HG02642 (cell line): ENCODE measurements at regions not wholly inside any gene's neighbourhood (a gene's known extent, or its start where the extent isn't known, plus 50 kb on each side); places are given as distances from the start of the nearest gene placed in this dataset.

Source experiments
- ATAC-seq: cut with Tn5 transposase; IDR thresholded peaks from one replicate; pipeline ENCODE4 v1.9.1; 2021; ENCODE audit warnings: mild to moderate bottlenecking; ENCODE audit not compliant: unreplicated experiment, poor library complexity

DNA sequence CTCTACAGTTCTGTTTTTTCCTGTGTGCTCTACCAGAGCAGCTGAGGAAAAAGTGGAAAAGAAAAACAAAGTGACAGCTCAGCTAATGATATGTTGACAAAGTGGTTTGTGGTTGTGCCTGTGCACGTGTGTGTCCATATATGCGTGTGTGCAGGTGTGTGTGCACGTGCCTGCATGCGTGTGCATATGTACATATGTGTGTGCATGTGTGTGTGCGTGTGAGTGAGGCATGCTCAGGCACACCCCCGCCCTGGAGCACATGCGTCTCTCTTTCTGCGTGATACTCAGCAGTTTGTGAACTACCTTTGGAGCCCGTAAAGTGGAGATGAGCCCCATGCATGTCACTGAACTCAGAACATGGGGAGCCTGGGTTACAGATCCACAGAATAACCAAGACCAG, 84.5 kb upstream of the GPR26 start:
- no peak for ATAC-seq

DNA sequence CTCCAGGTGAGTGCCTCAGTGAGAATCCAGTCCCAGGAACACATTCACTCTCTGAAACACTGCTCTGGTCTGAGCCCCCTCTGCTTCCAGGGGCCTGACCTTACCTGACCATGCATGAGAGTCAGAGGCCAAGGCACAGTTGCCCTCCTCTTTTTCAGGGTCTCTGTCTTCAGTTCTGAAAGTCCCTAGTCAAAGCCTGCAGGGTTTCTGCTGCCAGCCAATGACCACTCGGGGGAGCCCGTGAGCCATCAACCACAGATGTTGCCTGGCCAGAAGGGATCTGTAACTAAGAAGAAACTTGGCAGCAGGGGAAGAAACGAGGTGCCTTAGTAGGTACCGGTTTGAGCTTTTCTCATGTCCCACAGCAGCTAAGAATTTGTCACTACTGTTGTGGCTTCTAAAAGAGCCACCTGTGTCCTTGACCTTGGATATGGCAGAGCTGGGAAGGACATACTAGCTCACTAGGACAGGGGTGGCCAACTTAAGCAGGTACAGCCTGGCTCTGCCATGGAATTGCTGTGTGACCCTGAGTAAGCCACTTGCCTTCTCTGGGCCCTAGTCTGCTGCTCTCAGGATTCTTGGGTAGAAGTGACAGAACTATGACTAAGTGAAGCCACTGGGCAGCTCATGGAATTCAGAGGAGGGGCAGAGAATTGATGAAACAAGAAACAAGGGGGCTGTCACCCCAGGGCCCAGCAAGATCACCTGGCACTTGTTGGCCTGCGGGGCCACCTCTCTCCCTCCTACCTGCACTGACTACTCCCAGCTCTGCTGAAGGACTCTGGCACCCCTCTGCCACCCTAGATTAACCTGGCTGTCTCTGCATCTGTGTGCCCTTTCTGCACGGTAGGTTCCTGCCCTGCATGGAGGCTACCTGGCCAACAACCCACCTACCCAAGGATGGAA, 83.8 kb upstream of the GPR26 start:
- no peak for ATAC-seq

DNA sequence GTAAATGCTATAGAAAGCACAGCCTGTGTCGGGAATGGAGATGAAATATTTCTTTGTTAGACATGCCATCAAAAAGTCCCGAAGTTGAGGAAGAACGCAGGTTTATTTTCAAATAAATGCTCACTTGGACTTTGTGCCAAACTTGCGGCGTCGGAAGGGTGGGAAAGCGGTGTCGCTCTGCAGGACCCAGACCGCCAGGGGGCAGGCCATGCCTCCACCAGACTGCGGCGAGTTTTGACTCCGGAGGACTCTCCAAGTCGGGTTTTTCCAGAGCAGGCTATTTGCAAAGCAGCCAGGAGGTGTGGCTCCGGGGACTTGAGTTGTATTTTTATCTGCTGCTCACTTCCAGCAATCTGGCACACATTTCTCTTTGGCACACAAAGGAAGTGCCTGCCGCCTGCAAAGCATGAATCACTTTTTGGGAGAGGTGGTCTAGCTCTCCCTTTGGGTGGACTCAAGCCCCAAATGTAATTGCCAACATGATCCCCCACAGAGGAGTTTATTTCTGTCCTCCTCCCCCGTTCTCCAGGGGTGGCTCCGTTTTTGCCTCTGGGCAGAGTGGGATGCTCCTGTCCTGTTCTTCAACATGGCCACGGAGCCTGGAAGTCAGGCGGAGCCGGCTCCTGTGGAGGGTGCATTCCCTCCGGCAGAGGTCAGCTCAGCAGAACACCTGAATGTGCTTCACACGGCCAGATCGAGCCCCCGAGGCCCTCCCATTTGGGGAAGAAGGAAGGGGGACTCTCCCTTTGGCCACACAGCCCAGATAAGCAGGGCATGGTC, 82.3 kb upstream of the GPR26 start:
- no peak for ATAC-seq

DNA sequence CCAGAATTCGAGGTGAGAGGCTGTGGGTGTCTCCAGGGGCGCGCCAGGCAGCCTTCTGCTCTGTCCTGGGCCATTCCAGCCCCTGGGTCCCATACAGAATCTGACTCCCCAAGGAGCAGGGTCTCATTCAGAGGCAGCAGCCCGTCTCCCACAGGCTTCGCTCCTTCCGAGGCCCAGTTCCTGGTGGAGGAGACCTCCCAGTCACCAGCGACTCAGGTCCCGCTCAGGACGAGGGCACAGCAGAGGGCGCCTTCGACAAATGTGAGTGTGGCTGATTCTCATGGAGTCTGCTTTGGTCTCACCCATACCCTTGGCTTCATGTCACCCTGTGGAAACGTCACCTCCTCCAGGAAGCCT, 81.8 kb upstream of the GPR26 start:
- ATAC-seq, result no peak

DNA sequence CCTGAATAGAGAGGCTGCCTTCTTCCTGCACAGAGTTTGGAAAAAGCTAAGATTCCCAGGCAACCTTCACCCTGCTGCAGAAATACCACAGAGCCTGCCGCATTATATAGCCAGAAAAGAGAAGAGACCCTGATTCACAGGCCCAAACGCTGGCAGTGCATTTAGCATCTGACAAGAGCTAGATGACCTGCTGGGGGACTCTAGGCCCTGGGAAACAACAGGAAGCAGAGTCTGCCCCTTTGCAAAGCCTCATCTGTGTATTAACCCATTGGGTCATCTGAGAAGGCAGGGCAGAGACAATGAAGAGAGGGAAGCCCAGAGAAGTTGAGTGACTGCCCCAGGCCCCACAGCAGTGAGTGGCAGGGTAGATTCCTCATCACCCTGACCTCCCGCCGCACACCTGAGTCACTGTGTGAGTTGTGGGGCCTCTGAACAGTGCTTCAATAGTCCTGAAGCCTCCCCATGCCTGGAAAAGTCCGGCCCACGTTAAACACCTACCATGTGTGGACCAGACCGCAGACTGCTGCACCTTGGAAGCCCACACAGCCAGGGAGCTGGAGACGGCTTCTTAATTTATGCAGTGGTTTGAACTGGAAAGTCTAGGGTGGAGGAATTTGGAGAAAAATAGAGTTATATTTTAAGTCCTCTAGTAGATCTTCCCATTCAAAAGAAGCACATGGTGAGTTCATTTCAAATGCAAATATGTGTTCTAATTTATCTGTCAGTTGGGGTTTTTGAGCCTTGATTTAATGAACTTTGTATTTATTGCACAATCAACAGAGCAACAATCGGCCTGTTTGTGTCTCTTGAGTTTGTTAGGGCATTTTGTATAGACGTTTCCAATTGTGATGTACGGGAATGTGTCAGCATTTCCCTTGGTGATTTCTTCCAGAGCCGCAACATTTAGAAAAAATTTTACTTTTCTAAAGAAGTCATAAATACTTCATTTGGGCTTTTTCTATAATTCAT, 80.4 kb upstream of the GPR26 start:
- ATAC-seq, result no peak

DNA sequence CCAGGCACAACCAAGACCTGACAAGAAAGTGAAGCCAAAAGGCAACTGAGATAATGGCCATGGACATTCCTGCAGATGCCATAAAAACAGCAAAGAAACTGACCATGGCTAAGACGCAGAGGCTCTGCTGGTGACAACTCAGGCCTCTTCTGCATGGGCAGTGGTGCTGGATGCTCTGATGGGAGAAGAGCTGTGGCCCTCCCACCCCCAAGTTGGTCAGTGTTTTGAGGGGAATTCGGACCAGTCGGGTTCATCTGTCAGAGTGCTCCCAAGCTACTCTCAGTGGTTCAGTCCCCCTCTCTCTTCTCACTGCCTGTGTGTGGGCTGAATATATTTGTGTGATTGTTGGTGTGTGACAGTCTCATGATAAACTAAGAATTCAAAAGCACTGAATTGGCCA, 79.0 kb upstream of the GPR26 start:
- ATAC-seq, result no peak

DNA sequence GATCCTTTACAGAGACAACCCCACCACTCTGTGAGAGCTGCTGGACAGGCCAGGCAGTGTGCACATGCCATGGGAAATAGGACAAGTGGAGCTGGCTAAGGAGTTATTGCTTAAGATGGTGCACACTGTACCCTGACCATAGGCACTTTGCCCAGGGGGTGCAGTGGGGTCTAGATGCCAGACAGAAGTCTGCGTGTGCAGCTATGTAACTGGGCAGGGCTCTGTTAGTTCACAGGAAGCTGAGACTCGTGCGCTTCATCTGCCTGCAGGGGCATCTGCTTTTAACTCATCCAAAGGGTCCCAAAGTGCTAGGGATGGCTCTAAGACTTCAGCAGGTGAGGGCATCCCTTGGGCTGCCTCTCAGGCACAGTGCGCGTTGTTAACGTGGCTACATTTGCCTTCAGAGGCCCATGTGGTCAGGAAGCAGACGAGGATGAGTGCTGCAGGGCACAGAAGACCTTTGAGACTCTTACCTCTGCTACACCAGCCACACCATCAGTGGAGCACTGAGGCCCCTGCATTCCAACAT, 77.7 kb upstream of the GPR26 start:
- no peak for ATAC-seq

DNA sequence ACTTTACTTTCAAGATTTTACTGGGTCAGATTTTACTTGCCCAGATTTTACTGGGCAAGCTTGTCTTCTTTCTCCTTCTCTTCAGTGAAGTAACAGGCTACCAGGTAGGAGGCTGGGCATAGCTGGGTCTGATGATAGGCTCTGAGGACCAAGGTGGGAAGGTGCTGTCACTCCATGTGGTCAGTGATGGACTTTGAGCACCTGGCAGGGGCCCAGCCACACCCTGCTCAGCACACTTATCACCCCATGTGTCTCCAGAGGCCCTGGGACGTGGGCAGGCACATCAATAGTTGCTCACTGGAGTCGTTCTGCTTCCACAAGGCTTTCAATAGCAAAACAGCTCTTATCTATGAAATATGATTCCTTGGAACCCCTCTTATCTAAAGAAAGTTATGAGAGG, 70.5 kb upstream of the GPR26 start:
- ATAC-seq, result no peak

DNA sequence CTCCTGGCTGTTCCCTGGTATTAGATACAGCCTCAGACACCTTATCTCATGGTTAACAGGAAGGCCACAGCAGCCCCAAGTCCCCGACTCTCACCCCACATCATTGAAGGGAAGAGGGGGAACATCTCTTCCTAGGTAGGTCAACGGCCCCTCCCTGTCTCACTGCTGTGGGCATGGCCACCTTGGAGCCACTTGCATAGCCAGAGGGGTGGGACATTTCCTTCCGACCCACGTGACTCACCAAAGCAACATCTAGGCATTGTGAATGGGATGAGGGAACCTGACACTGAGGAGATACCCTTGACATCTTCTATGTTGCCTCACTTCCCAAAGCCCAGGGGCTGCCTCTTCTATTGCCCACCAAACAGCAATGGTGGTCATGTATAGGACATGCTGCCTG, 68.5 kb upstream of the GPR26 start:
- ATAC-seq, result no peak

DNA sequence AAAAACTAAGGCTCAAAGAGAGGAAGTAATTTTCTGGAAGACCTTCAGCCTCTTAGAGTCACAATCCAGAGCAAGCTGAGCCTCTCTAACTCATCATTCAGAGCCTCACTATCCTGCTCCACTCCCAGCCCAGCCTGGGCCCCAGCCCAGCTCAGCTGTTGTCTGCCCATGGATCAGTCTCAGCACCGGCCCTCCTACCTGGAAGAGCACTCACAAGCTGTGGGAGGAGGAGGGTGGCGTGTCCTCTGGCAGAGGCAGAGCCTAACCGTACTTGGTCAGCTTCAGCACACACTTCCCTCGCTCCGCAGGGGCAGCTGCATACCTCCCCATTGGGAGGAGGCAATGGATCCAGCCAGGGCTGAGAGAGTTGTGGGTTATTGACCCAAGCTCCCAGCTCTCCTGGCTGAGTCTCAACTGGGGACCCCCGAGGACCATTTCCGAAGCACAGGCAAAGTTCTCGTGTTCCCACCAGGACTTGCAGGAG, 66.7 kb upstream of the GPR26 start:
- no peak for ATAC-seq

DNA sequence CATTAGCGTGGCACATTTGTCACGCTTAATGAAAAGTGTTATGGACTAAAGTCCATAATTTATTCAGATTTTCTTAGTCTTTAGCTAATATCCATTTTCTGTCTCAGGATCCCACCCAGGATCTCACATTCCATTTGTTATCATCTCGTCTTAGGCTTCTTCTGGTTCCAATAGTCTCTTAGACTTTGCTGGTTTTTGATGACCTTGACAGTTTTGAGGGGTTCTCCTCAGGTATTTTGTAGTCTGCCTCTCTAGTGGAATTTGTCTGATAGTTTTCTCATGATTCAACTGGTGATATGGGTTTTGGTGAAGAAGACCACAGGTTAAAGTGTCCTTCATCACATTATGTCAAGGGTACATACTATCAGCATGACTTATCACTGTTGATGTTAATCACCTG, 66.0 kb upstream of the GPR26 start:
- no peak for ATAC-seq

DNA sequence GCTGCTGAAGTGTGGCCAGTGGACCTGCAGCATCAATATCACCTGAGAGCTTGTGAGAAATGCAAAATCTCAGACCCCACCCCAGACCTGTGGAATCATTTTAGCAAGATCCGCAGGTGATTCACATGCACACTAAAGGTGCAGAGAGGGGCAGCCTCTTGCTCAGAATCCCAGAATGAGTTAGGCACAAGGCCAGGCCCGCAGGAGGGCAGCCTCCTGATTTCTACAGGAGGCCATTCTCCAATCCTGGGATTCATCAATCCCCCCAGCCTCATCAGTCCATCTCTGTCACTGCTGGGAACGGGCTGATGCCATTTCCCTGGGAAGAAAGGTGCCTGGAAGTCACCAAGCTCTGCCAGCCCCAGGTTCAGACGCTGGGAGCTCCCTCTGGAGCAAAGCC, 63.0 kb upstream of the GPR26 start:
- ATAC-seq, result no peak

DNA sequence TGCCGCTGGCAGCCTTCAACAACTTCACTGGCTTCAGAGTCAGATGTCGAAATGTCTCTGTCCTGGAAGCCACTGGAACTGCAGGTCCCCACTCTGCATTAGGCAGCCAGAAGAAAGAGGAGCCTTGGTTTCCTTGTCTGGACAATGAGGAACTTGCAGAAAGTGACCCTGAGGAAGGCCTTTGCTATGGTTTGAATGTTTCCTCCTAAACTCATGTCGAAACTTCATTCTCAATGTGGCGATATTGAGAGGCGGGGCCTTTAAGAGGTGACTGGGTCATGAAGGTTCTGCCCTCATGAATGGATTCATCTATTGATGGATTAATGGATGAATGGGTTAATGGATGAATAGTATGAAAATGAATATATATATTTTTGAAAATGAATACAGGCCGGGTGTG, 61.6 kb upstream of the GPR26 start:
- ATAC-seq, result no peak

DNA sequence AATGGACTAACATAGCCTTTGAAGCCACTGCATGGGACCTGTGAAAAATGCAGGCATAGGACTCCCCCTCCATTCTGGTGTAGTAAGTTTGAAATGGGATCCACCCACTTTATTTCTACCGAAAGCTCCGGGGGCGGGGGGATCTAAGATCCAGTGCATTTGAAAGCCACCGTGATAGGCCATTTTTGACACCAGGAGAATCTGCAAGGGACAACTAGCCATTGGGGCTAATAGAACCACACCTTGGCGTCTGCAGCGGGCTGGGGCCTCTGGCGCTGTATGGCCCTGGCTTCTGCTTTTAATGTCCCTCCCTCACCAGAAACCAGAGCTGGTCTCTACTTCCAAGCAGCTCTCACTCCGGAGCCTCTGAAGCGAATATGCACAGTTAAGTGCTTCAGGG, 60.1 kb upstream of the GPR26 start:
- no peak for ATAC-seq

DNA sequence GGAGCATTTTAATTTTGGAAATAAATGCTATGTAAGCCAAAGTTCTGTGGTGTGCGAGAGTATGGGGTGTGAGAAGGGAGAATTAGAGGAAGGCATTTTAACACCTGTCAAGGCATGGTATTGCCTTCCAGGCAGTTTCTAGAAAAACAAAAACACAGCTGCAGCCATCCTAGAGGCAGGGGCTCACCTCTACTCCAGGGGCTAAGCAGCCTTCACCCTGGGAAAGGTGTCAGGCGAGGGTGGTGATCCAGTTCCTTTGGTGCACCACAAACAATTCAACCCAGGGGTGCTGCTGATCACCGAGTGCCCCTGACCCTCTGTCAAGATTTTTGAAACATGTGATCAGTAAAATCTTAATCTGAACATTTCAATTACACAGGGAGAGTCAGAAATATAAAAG, 59.2 kb upstream of the GPR26 start:
- ATAC-seq, result no peak

DNA sequence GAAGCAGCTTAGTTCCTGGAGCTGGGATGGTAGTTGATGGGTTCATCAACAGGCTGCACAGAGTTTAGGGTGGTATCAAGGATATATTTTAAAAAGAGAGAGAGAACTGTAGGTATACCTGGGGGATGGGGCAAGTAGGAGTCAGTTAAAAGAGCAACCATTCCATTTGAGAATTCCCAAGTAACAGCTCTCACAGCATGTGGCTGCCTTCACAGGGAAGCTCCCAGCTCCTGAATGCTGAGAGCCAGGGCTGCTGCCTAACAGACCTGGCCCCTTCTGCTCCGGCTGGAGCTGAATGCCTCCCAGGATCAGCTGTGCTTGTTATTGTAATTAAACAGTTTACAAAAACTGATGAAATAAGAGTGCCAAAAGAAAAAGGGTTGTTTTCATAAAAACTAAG, 58.8 kb upstream of the GPR26 start:
- ATAC-seq, result no peak

DNA sequence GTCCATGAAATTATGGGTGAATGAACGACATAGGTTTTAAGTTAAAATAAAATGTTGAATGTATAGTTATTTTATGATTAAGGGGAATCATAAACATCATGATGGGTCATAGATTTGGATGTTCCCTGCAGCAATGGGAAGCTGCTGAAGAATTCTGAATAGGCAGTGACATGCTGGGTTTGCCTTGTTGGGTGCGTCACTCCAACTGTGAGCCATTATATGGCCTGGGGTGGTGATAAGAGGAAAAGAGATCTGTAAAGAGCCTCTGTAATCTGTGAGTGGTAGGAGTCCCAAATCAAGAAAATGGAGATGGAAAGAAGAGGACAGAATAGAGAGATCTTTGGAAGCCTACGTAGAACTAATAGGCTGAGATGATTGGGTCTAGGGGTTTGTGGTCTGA, 58.1 kb upstream of the GPR26 start:
- ATAC-seq, result no peak

DNA sequence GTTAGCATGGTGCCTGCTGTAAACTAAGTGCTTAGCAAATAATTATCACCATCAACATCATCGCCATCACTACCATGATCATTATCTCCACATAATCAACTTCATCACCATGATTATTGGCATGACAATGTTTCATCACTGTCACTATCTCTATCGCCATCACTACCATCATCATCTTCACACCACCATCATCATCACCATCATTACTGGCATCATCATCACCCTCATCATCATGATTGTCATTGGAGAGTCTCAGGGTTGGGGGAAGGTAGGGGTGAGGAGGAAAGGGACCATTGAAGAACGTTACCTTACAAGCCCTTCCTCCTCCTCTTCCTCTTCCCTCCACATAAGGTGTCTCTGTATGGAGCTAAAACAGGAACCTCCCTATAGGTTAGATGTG, 54.9 kb upstream of the GPR26 start:
- no peak for ATAC-seq

DNA sequence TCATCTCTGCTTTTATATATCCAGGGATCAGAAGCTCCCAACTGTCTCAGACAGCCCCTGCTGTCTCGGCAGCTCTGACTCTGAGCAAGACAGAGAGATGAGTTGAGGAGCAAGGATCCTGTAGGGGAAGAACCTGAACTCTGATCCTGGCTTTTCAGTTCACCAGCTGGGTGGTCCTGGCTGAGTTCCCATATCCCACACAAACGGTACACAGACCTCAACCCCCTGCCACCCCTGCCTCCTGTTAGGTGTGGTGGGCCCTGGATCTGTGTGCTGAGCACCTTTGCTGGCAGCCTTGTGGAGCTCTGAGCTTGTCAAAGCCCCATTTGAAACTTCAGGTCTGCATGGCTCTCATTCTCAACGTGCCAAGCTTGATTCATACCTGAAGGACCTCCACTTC, 54.3 kb upstream of the GPR26 start:
- no peak for ATAC-seq

DNA sequence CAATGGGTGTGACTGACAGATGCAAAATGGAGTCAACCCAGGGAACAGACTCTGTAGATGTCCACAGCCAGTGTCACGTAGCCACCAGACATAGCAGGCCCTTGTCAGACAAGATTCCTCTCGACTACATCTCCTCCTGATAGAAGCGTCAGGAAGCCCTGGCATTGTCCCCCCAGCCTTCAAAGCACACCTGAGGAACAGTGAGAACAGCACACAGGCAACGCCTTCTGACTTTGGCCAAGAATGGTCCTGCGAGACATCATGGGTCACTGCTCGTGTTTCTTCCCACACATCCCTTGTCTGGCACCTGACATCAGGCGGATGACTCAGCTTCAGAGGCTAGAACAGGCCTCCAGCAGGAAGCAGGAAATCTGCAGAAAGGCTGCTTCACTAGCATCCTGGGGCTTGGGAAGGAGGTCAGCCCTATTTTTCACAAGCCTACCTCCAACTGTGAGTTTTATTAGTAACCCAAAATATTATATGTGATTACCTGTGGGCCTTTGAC, 52.8 kb upstream of the GPR26 start:
- no peak for ATAC-seq
